ENCODE measurements at regions not wholly inside any gene's neighbourhood (a gene's known extent, or its start where the extent isn't known, plus 50 kb on each side); places are given as distances from the start of the nearest gene placed in this dataset.

- DNase-seq (ENCODE audit: low spot score in 2 of 2, unreplicated experiment in 2 of 2), result no peak
- H3K9me3 Mint-ChIP-seq, result no peaks in the 10 kb centered on the region
These were observed 122.3 kb upstream of the IL12B start for GRCh38 chr5:159452480-159453167.

DNA sequence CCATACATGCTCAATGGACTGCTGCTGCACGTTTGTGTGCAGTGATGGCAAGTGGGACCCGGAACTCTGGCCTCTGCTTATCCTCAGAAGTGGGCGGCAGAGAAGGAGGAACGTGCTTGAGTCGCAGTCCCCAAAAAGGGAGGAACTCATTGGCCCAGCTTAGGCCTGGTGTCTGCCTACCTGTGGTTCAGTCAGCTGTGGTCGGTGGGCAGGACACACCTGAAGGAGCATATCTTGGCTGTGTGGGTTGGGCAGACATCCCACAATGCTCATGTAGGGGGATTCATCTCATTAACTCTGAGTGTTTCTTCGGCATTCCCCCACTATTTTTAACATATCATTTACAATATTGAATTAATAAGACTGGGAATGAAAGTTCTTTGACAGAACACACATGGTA lies 122.9 kb upstream of the IL12B start:
- no peak for TF ChIP-seq CTCF (IDR thresholded peaks at IDR 0.05; ENCODE audit: unreplicated experiment)
- H3K27ac Mint-ChIP-seq, result no peak overlapping the region
- no peaks in the 10 kb centered on the region for H3K36me3 Mint-ChIP-seq
- no peak overlapping the region for H3K4me3 Mint-ChIP-seq
- H3K9me3 Mint-ChIP-seq, result no peaks in the 10 kb centered on the region
- no peak for DNase-seq (ENCODE audit: low spot score in 2 of 2, unreplicated experiment in 2 of 2)
- peaks cover 8% of the 10 kb centered on the region for H3K27me3 Mint-ChIP-seq (ENCODE audit: low read depth)
- H3K4me1 Mint-ChIP-seq, result peaks cover 8% of the 10 kb centered on the region

More at GRCh38 chr5:159452480-159453167, 122.3 kb upstream of the IL12B start:
- no peak overlapping the region for H3K27ac Mint-ChIP-seq
- H3K36me3 Mint-ChIP-seq, result no peaks in the 10 kb centered on the region
- peaks cover 8% of the 10 kb centered on the region for H3K4me1 Mint-ChIP-seq
- no peak overlapping the region for H3K4me3 Mint-ChIP-seq
- TF ChIP-seq CTCF (IDR thresholded peaks at IDR 0.05; ENCODE audit: unreplicated experiment), result no peak
- H3K27me3 Mint-ChIP-seq (ENCODE audit: low read depth), result peaks cover 8% of the 10 kb centered on the region

DNA sequence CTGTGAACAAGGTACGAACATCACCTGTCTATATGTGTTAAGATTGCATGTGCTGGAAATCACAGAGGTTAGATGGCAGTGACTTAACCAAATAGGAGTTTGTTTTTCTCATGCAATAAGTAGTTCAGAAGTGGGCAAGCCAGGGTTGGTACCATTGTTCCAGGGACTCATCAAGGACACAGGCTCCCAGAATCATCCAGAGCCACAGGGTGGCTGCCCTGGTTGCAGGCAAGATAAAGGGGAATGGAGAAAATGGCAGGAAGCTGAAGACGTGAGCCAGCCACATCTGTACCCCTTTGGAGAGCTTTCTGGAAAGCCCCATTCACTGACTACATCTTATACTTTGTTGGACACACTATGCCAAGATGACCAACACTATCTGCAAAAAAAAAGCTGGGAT lies 126.0 kb upstream of the IL12B start:
- H3K36me3 Mint-ChIP-seq, result no peaks in the 10 kb centered on the region
- no peak overlapping the region for H3K27ac Mint-ChIP-seq
- no peak for TF ChIP-seq CTCF (IDR thresholded peaks at IDR 0.05; ENCODE audit: unreplicated experiment)
- H3K9me3 Mint-ChIP-seq, result no peaks in the 10 kb centered on the region
- no peak overlapping the region for H3K4me3 Mint-ChIP-seq
- peaks cover 10% of the 10 kb centered on the region for H3K27me3 Mint-ChIP-seq (ENCODE audit: low read depth)
- no peak for DNase-seq (ENCODE audit: low spot score in 2 of 2, unreplicated experiment in 2 of 2)
- H3K4me1 Mint-ChIP-seq, result peaks cover 1% of the 10 kb centered on the region

DNA sequence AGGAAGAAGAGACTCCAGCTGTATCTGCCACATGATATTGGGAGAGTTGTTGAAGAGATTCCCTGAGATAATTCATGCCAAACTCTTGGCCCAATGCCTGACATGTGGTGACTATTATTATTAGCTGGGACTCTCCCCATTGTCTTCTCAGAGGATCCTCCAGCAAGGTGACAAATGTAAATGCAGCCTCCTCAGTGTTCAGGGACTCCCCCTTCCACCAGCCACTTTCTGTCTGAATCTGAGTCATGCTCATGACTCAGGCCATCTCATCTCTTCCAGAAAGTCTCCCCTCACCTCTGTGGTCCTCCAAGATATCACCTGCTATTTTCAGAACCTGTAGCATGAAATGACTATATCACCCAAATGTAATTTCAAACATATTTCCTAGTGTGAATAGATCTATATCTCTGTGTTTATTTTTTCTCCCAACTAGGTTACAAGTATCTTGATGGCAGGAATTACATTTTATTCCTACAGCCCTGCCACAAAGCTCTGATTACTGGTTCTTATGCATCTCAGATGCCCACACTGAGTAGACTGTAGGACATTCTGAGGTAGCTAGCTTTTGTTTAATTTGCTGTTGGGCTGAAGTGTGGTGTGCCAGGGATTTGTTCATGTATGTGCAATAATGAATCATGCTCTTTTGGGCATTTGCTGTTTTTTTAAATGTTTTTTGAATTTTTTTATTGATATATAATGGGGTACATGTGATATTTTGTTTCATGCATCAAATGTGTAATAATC lies 126.6 kb upstream of the IL12B start:
- H3K27ac Mint-ChIP-seq, result no peak overlapping the region
- H3K9me3 Mint-ChIP-seq, result no peaks in the 10 kb centered on the region
- no peaks in the 10 kb centered on the region for H3K36me3 Mint-ChIP-seq
- H3K4me1 Mint-ChIP-seq, result peaks cover 3% of the 10 kb centered on the region
- peaks cover 10% of the 10 kb centered on the region for H3K27me3 Mint-ChIP-seq (ENCODE audit: low read depth)
- no peak for TF ChIP-seq CTCF (IDR thresholded peaks at IDR 0.05; ENCODE audit: unreplicated experiment)
- DNase-seq (ENCODE audit: low spot score in 2 of 2, unreplicated experiment in 2 of 2), result no peak
- no peak overlapping the region for H3K4me3 Mint-ChIP-seq

DNA sequence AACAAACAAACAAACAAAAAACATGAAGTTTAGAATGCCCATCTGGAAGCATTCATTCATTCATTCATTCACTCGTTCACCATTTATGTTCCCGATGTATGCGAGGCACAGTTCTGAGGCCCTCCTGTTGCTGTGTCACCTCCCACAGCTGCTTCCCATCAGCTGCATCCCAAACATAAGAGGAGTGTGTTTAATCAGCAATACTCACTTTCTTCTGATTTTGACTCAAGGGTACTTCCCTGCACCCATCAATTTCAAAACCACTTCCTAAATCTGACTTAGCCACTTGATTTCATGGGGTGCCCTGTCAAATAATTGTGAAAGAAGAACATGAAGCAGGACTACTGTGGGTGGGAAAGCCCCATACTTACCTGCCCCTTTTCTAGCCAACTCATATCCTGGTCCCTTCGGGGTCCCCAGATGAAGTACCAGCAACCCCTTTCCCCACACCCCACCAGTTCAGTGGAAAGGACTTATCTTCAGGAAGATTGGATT lies 128.0 kb upstream of the IL12B start:
- no peak overlapping the region for H3K27ac Mint-ChIP-seq
- TF ChIP-seq CTCF (IDR thresholded peaks at IDR 0.05; ENCODE audit: unreplicated experiment), result no peak
- no peak for DNase-seq (ENCODE audit: low spot score in 2 of 2, unreplicated experiment in 2 of 2)
- H3K4me1 Mint-ChIP-seq, result peaks cover 15% of the 10 kb centered on the region
- no peaks in the 10 kb centered on the region for H3K36me3 Mint-ChIP-seq
- H3K4me3 Mint-ChIP-seq, result no peak overlapping the region
- H3K27me3 Mint-ChIP-seq (ENCODE audit: low read depth), result peaks cover 4% of the 10 kb centered on the region
- no peaks in the 10 kb centered on the region for H3K9me3 Mint-ChIP-seq

Measured in mesothelial cell of epicardium (in vitro differentiated cells).